ENCODE measurements at regions not wholly inside any gene's neighbourhood (a gene's known extent, or its start where the extent isn't known, plus 50 kb on each side); places are given as distances from the start of the nearest gene placed in this dataset.

DNA sequence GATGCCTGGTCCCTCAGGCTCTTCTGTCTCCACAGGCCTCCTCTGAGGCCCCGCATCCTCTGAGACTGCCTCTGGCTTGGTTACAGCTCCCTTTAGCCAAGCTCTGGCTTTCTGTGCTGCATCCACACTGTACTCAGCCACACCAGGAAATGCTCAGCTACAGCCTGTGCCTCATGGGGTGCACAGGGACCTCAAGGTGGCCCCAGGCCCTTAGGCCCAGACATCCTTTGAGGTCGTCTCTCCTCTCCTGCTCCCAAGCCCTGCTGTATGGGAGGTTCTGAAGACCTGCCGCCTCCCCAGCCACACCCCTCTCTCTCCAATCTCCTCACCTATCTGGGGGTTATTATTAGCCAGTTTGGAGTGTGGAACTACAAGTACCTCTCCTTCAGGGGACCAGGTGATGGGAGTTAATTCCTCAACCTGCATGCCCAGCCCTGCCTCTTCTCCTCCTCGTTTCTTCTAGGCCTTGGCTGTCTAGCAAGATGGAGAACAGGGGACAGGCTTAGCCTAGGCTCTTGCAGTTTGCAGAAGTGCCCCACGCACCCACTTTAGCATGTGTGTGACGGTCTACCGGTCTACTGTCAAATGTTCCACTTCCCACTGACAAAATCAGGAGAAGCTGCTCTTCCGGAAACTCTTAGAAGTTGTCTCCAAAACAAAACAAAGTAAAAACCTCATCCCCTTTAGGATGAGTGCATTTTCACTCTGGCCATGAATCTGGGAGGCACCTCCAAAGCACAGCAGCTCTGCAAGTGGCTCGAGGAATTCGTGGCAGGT lies 64.0 kb upstream of the WAC start (continued):
- TF ChIP-seq, protein P1, sequence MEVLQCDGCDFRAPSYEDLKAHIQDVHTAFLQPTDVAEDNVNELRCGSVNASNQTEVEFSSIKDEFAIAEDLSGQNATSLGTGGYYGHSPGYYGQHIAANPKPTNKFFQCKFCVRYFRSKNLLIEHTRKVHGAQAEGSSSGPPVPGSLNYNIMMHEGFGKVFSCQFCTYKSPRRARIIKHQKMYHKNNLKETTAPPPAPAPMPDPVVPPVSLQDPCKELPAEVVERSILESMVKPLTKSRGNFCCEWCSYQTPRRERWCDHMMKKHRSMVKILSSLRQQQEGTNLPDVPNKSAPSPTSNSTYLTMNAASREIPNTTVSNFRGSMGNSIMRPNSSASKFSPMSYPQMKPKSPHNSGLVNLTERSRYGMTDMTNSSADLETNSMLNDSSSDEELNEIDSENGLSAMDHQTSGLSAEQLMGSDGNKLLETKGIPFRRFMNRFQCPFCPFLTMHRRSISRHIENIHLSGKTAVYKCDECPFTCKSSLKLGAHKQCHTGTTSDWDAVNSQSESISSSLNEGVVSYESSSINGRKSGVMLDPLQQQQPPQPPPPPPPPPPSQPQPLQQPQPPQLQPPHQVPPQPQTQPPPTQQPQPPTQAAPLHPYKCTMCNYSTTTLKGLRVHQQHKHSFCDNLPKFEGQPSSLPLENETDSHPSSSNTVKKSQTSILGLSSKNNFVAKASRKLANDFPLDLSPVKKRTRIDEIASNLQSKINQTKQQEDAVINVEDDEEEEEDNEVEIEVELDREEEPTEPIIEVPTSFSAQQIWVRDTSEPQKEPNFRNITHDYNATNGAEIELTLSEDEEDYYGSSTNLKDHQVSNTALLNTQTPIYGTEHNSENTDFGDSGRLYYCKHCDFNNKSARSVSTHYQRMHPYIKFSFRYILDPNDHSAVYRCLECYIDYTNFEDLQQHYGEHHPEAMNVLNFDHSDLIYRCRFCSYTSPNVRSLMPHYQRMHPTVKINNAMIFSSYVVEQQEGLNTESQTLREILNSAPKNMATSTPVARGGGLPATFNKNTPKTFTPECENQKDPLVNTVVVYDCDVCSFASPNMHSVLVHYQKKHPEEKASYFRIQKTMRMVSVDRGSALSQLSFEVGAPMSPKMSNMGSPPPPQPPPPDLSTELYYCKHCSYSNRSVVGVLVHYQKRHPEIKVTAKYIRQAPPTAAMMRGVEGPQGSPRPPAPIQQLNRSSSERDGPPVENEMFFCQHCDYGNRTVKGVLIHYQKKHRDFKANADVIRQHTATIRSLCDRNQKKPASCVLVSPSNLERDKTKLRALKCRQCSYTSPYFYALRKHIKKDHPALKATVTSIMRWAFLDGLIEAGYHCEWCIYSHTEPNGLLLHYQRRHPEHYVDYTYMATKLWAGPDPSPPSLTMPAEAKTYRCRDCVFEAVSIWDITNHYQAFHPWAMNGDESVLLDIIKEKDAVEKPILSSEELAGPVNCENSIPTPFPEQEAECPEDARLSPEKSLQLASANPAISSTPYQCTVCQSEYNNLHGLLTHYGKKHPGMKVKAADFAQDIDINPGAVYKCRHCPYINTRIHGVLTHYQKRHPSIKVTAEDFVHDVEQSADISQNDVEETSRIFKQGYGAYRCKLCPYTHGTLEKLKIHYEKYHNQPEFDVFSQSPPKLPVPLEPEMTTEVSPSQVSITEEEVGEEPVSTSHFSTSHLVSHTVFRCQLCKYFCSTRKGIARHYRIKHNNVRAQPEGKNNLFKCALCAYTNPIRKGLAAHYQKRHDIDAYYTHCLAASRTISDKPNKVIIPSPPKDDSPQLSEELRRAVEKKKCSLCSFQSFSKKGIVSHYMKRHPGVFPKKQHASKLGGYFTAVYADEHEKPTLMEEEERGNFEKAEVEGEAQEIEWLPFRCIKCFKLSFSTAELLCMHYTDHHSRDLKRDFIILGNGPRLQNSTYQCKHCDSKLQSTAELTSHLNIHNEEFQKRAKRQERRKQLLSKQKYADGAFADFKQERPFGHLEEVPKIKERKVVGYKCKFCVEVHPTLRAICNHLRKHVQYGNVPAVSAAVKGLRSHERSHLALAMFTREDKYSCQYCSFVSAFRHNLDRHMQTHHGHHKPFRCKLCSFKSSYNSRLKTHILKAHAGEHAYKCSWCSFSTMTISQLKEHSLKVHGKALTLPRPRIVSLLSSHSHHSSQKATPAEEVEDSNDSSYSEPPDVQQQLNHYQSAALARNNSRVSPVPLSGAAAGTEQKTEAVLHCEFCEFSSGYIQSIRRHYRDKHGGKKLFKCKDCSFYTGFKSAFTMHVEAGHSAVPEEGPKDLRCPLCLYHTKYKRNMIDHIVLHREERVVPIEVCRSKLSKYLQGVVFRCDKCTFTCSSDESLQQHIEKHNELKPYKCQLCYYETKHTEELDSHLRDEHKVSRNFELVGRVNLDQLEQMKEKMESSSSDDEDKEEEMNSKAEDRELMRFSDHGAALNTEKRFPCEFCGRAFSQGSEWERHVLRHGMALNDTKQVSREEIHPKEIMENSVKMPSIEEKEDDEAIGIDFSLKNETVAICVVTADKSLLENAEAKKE (CRISPR knock-in tag; IDR thresholded peaks at IDR 0.05), result no peak
- TF ChIP-seq ZNF331 (CRISPR knock-in tag; IDR thresholded peaks at IDR 0.05; ENCODE audit: low read depth), result no peak
- no peak for TF ChIP-seq EZH2phosphoT487 (IDR thresholded peaks at IDR 0.05; ENCODE audit: unreplicated experiment)
- no peak for TF ChIP-seq NANOG (IDR thresholded peaks at IDR 0.05; ENCODE audit: borderline replicate concordance)

DNA sequence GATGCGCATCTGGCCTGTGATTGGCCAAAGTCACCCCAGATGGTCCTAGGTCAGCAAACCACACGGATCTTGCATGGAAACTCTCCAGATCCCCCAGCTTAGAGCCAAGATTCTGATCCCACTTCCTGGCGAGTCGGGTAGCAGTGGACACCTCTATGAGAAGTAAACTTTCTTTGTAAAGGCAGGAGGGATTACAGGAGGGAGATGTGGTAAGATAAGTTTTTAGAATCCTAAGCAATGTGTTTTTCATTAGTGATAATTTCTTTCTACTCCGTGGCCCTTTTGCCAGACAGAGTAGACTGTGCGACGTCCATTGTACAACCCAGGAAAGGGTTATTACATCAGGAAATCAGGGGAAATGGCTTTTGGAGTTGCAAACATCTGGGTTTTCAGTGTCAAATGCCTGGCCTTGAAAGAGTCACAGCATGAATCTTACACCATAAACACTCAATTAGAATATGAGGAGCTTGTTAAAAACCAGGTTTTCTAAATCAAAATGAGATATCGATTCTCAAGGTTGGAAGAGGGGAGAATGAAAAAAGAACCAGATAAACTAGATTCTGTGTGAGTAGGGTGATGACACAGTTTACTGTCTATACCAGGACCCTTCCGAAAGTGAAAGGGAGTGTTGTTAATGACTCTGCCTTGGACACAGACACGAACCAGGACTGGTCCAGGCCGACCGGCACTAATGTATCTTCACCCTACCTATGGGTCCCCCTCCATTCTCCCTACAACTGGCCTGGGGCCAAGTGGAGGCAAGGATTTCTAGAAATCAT lies 61.9 kb upstream of the WAC start:
- Histone ChIP-seq H3K79me2 (replicated peaks; ENCODE audit: insufficient read depth) (no peaks in the 10 kb centered on the region), H2AFZ (peak overlapping the region; percentile 4)
- H3K9me3 Mint-ChIP-seq, result peaks cover 6% of the 10 kb centered on the region; the same call in 2 of the 3 replicates
- no peak for TF ChIP-seq POLR2AphosphoS5 (IDR thresholded peaks at IDR 0.05; ENCODE audit: low read depth)
- no peak for TF ChIP-seq JUNB (IDR thresholded peaks at IDR 0.05; ENCODE audit: unreplicated experiment)
- TF ChIP-seq NANOG (IDR thresholded peaks at IDR 0.05; ENCODE audit: borderline replicate concordance), result no peak
- TF ChIP-seq ZNF331 (CRISPR knock-in tag; IDR thresholded peaks at IDR 0.05; ENCODE audit: low read depth), result no peak
- TF ChIP-seq EZH2phosphoT487 (IDR thresholded peaks at IDR 0.05; ENCODE audit: unreplicated experiment), result no peak
- TF ChIP-seq, protein P2, sequence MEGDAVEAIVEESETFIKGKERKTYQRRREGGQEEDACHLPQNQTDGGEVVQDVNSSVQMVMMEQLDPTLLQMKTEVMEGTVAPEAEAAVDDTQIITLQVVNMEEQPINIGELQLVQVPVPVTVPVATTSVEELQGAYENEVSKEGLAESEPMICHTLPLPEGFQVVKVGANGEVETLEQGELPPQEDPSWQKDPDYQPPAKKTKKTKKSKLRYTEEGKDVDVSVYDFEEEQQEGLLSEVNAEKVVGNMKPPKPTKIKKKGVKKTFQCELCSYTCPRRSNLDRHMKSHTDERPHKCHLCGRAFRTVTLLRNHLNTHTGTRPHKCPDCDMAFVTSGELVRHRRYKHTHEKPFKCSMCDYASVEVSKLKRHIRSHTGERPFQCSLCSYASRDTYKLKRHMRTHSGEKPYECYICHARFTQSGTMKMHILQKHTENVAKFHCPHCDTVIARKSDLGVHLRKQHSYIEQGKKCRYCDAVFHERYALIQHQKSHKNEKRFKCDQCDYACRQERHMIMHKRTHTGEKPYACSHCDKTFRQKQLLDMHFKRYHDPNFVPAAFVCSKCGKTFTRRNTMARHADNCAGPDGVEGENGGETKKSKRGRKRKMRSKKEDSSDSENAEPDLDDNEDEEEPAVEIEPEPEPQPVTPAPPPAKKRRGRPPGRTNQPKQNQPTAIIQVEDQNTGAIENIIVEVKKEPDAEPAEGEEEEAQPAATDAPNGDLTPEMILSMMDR (conservative IDR thresholded peaks at IDR 0.05; ENCODE audit: low read depth in 2 of 2), result no peak
- TF ChIP-seq ZNF114 (CRISPR knock-in tag; IDR thresholded peaks at IDR 0.05), result no peak
- TF ChIP-seq, protein P3, sequence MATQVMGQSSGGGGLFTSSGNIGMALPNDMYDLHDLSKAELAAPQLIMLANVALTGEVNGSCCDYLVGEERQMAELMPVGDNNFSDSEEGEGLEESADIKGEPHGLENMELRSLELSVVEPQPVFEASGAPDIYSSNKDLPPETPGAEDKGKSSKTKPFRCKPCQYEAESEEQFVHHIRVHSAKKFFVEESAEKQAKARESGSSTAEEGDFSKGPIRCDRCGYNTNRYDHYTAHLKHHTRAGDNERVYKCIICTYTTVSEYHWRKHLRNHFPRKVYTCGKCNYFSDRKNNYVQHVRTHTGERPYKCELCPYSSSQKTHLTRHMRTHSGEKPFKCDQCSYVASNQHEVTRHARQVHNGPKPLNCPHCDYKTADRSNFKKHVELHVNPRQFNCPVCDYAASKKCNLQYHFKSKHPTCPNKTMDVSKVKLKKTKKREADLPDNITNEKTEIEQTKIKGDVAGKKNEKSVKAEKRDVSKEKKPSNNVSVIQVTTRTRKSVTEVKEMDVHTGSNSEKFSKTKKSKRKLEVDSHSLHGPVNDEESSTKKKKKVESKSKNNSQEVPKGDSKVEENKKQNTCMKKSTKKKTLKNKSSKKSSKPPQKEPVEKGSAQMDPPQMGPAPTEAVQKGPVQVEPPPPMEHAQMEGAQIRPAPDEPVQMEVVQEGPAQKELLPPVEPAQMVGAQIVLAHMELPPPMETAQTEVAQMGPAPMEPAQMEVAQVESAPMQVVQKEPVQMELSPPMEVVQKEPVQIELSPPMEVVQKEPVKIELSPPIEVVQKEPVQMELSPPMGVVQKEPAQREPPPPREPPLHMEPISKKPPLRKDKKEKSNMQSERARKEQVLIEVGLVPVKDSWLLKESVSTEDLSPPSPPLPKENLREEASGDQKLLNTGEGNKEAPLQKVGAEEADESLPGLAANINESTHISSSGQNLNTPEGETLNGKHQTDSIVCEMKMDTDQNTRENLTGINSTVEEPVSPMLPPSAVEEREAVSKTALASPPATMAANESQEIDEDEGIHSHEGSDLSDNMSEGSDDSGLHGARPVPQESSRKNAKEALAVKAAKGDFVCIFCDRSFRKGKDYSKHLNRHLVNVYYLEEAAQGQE (IDR thresholded peaks at IDR 0.05; ENCODE audit: unreplicated experiment), result no peak
- TF ChIP-seq, protein P4, sequence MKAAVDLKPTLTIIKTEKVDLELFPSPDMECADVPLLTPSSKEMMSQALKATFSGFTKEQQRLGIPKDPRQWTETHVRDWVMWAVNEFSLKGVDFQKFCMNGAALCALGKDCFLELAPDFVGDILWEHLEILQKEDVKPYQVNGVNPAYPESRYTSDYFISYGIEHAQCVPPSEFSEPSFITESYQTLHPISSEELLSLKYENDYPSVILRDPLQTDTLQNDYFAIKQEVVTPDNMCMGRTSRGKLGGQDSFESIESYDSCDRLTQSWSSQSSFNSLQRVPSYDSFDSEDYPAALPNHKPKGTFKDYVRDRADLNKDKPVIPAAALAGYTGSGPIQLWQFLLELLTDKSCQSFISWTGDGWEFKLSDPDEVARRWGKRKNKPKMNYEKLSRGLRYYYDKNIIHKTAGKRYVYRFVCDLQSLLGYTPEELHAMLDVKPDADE (IDR thresholded peaks at IDR 0.05), result no peak

More for the DNA sequence above, 61.9 kb upstream of the WAC start:
- Mint-ChIP-seq H3K36me3 (ENCODE audit: low read depth) (peaks cover 5% of the 10 kb centered on the region; the same call in 2 of the 3 replicates), H3K4me3 (no peak overlapping the region), H3K27ac (no peak overlapping the region), H3K27me3 (ENCODE audit: insufficient read depth, low read depth, poor library complexity) (peaks cover 5% of the 10 kb centered on the region), H3K4me1 (peaks cover 23% of the 10 kb centered on the region)
- Histone ChIP-seq H3K27me3 (ENCODE audit: insufficient read depth) (no peaks in the 10 kb centered on the region), H3K27ac (ENCODE audit: low read depth) (no peak overlapping the region), H3K4me3 (no peak overlapping the region), H3K9me2 (ENCODE audit: insufficient read depth) (no peaks in the 10 kb centered on the region), H4K20me1 (replicated peaks; ENCODE audit: insufficient read depth) (no peaks in the 10 kb centered on the region), H3K36me3 (ENCODE audit: insufficient read depth) (no peaks in the 10 kb centered on the region), H3K4me2 (peak overlapping the region; percentile 48; the same call in 1 of the 2 replicates), H3F3A (replicated peaks; ENCODE audit: low read depth) (no peaks in the 10 kb centered on the region), H3K4me1 (ENCODE audit: insufficient read depth) (peaks cover 18% of the 10 kb centered on the region)
- DNase-seq (ENCODE audit: low spot score), result no peak
- ATAC-seq, result no peak; the same call in 2 of the 3 replicates
